Coronary artery (tissue), 2 donors: ENCODE measurements at regions not wholly inside any gene's neighbourhood (a gene's known extent, or its start where the extent isn't known, plus 50 kb on each side); places are given as distances from the start of the nearest gene placed in this dataset.

Experiments
- DNase-seq: peaks from one replicate; pipeline ENCODE4 v3.0.0-alpha.2; 2017; ENCODE audit warnings: low spot score
- H3K27ac ChIP-seq, 2 donors: fragments of 200-600 bp; sonication (generic); one replicate each; pipeline ENCODE4 v1.5.1; 2016 to 2019
- H3K4me3 ChIP-seq: fragments of 200-600 bp; sonication (generic); 2 replicates; pipeline ENCODE4 v1.5.1; 2016; ENCODE audit warnings: mild to moderate bottlenecking, moderate library complexity
- CTCF ChIP-seq: fragments of 200-600 bp; sonication (generic); IDR thresholded peaks from one replicate; pipeline ENCODE4 v1.5.1; 2019; ENCODE audit warnings: antibody characterized with exemption

- DNase-seq, result no peak
- no peak overlapping the region for H3K27ac ChIP-seq
- H3K4me3 ChIP-seq, result no peak overlapping the region
- no peak for TF ChIP-seq CTCF
Observed at GRCh38 chr12:89237763-89238162, 114.5 kb downstream of the DUSP6 start.

- no peak overlapping the region for H3K4me3 ChIP-seq
- no peak overlapping the region for H3K27ac ChIP-seq
- no peak for TF ChIP-seq CTCF
- DNase-seq, result no peak
Observed at GRCh38 chr12:89236748-89237383, 115.4 kb downstream of the DUSP6 start.

GRCh38 chr12:89236237-89236636 lies 116.1 kb downstream of the DUSP6 start:
- Histone ChIP-seq H3K27ac (no peak overlapping the region), H3K4me3 (no peak overlapping the region)
- no peak for TF ChIP-seq CTCF
- no peak for DNase-seq

GRCh38 chr12:89235189-89235993 lies 116.9 kb downstream of the DUSP6 start:
- H3K27ac ChIP-seq, result no peak overlapping the region
- no peak for DNase-seq
- H3K4me3 ChIP-seq, result no peak overlapping the region
- no peak for TF ChIP-seq CTCF

- no peak for TF ChIP-seq CTCF
- no peak for DNase-seq
- no peak overlapping the region for H3K27ac ChIP-seq
- no peak overlapping the region for H3K4me3 ChIP-seq
Observed at GRCh38 chr12:89234324-89235114, 117.8 kb downstream of the DUSP6 start.

- H3K4me3 ChIP-seq, result no peak overlapping the region
- no peak overlapping the region for H3K27ac ChIP-seq
- no peak for DNase-seq
- TF ChIP-seq CTCF, result no peak
Observed at GRCh38 chr12:89231686-89232085, 120.6 kb downstream of the DUSP6 start.
